Nephron progenitor cell (in vitro differentiated cells): ENCODE measurements at regions not wholly inside any gene's neighbourhood (a gene's known extent, or its start where the extent isn't known, plus 50 kb on each side); places are given as distances from the start of the nearest gene placed in this dataset.

Source experiments
- DNase-seq: peaks from one replicate; pipeline ENCODE4 v3.0.0; 2021
- H3K27ac Mint-ChIP-seq: 2 replicates; pipeline ENCODE4 v1.8.0; 2021; ENCODE audit warnings: mild to moderate bottlenecking, moderate library complexity, mixed read lengths
- H3K27me3 Mint-ChIP-seq: 2 replicates; pipeline ENCODE4 v1.8.0; 2021; ENCODE audit warnings: mild to moderate bottlenecking, low read depth, mixed read lengths; ENCODE audit not compliant: poor library complexity
- H3K36me3 Mint-ChIP-seq: 2 replicates; pipeline ENCODE4 v1.8.0; 2021; ENCODE audit warnings: low read depth, mixed read lengths
- H3K4me1 Mint-ChIP-seq: 2 replicates; pipeline ENCODE4 v1.8.0; 2021; ENCODE audit warnings: mixed read lengths
- H3K4me3 Mint-ChIP-seq: 2 replicates; pipeline ENCODE4 v1.8.0; 2021; ENCODE audit warnings: mild to moderate bottlenecking, moderate library complexity, mixed read lengths
- H3K9me3 Mint-ChIP-seq: 2 replicates; pipeline ENCODE4 v1.8.0; 2021; ENCODE audit warnings: mild to moderate bottlenecking, moderate library complexity, mixed read lengths
- CTCF ChIP-seq: fragments of 200-600 bp; sonication (generic); IDR thresholded peaks from 2 replicates; pipeline ENCODE4 v1.5.0; 2021; ENCODE audit warnings: antibody characterized with exemption

- no peak overlapping the region for H3K27ac Mint-ChIP-seq
- peaks cover 7% of the 10 kb centered on the region for H3K9me3 Mint-ChIP-seq
- no peak for TF ChIP-seq CTCF
- H3K4me1 Mint-ChIP-seq, result no peaks in the 10 kb centered on the region
- DNase-seq, result no peak
- no peak overlapping the region for H3K4me3 Mint-ChIP-seq
- no peaks in the 10 kb centered on the region for H3K36me3 Mint-ChIP-seq
- H3K27me3 Mint-ChIP-seq, result no peaks in the 10 kb centered on the region
Observed at GRCh38 chr5:5598547-5599113, 176.2 kb downstream of the ICE1 start.

GRCh38 chr5:5593391-5593790 lies 170.9 kb downstream of the ICE1 start:
- H3K9me3 Mint-ChIP-seq, result peaks cover 17% of the 10 kb centered on the region
- H3K27me3 Mint-ChIP-seq, result peaks cover 3% of the 10 kb centered on the region
- DNase-seq, result no peak
- no peaks in the 10 kb centered on the region for H3K36me3 Mint-ChIP-seq
- H3K4me3 Mint-ChIP-seq, result no peak overlapping the region
- no peak overlapping the region for H3K27ac Mint-ChIP-seq
- peaks cover 21% of the 10 kb centered on the region for H3K4me1 Mint-ChIP-seq
- no peak for TF ChIP-seq CTCF

GRCh38 chr5:5592541-5592940 lies 170.1 kb downstream of the ICE1 start:
- Mint-ChIP-seq H3K4me3 (no peak overlapping the region), H3K4me1 (peaks cover 30% of the 10 kb centered on the region)

GRCh38 chr5:5591567-5591966 lies 169.1 kb downstream of the ICE1 start:
- no peak for TF ChIP-seq CTCF
- H3K27ac Mint-ChIP-seq, result no peak overlapping the region
- H3K4me3 Mint-ChIP-seq, result no peak overlapping the region

More at GRCh38 chr5:5592541-5592940, 170.1 kb downstream of the ICE1 start:
- no peak for DNase-seq
- Mint-ChIP-seq H3K36me3 (no peaks in the 10 kb centered on the region), H3K27me3 (peaks cover 3% of the 10 kb centered on the region), H3K27ac (no peak overlapping the region), H3K9me3 (peaks cover 17% of the 10 kb centered on the region)
- TF ChIP-seq CTCF, result no peak

GRCh38 chr5:5589857-5590256 lies 167.4 kb downstream of the ICE1 start:
- H3K27me3 Mint-ChIP-seq, result peaks cover 3% of the 10 kb centered on the region
- TF ChIP-seq CTCF, result no peak
- no peak overlapping the region for H3K4me3 Mint-ChIP-seq
- peaks cover 30% of the 10 kb centered on the region for H3K4me1 Mint-ChIP-seq
- H3K36me3 Mint-ChIP-seq, result no peaks in the 10 kb centered on the region
- no peak for DNase-seq
- H3K27ac Mint-ChIP-seq, result no peak overlapping the region
- H3K9me3 Mint-ChIP-seq, result peaks cover 17% of the 10 kb centered on the region

More at GRCh38 chr5:5591567-5591966, 169.1 kb downstream of the ICE1 start:
- H3K36me3 Mint-ChIP-seq, result no peaks in the 10 kb centered on the region
- H3K9me3 Mint-ChIP-seq, result peaks cover 17% of the 10 kb centered on the region
- DNase-seq, result no peak
- H3K27me3 Mint-ChIP-seq, result peaks cover 3% of the 10 kb centered on the region
- peaks cover 30% of the 10 kb centered on the region for H3K4me1 Mint-ChIP-seq
